ENCODE measurements at regions not wholly inside any gene's neighbourhood (a gene's known extent, or its start where the extent isn't known, plus 50 kb on each side); places are given as distances from the start of the nearest gene placed in this dataset.
"Not testable (repeated sequence)": the region's sequence is repeated elsewhere in the genome, so short reads cannot be mapped to it uniquely, and the experiment has no call there.

- TF ChIP-seq CTCF (IDR thresholded peaks at IDR 0.05), result peak; percentile 60
- TF ChIP-seq EZH2phosphoT487 (IDR thresholded peaks at IDR 0.05), result not testable (repeated sequence)
Measured at GRCh38 chr16:29227751-29228663, 178.5 kb downstream of the NPIPB11 start.
